Ascending aorta (tissue), 2 donors: ENCODE measurements at regions not wholly inside any gene's neighbourhood (a gene's known extent, or its start where the extent isn't known, plus 50 kb on each side); places are given as distances from the start of the nearest gene placed in this dataset.

Experiments
- DNase-seq, 2 donors: peaks; one replicate each; pipeline ENCODE4 v3.0.0-alpha.2; 2019; ENCODE audit warnings: low spot score in 2 of 2
- H3K27ac ChIP-seq, 2 donors: fragments of 200-600 bp; sonication (generic); one replicate each; pipeline ENCODE4 v1.5.1; 2016 to 2017; ENCODE audit warnings: mild to moderate bottlenecking in 1 of 2
- H3K27me3 ChIP-seq: fragments of 200-600 bp; sonication (generic); one replicate; pipeline ENCODE4 v1.5.1; 2017
- H3K36me3 ChIP-seq, 2 donors: fragments of 200-600 bp; sonication (generic); one replicate each; pipeline ENCODE4 v1.5.1; 2016
- H3K4me1 ChIP-seq, 2 donors: fragments of 200-600 bp; sonication (generic); one replicate each; pipeline ENCODE4 v1.5.1; 2016 to 2017; ENCODE audit warnings: mild to moderate bottlenecking in 1 of 2
- H3K4me3 ChIP-seq, 2 donors: fragments of 200-600 bp; sonication (generic); one replicate each; pipeline ENCODE4 v1.5.1; 2016 to 2017; ENCODE audit warnings: mild to moderate bottlenecking in 1 of 2
- H3K9me3 ChIP-seq, 2 donors: fragments of 200-600 bp; sonication (generic); one replicate each; pipeline ENCODE4 v1.5.1; 2016
- intact Hi-C: fragments of 100-400 bp; cut with DNase I; formaldehyde crosslinking; loops from one replicate; pipeline ENCODE4 v1.15.1; 2023
- TF ChIP-seq, protein P1 (sequence below), 3 experiments: fragments of 200-600 bp in 2 of 3; fragments of 450-650 bp in 1 of 3; sonication (generic) in 2 of 3; IDR thresholded peaks; one replicate each; pipeline ENCODE4 v1.5.1; 2016 to 2019; ENCODE audit warnings: antibody characterized with exemption in 3 of 3, mild to moderate bottlenecking in 1 of 3, moderate library complexity in 1 of 3

- no peaks in the 10 kb centered on the region for H3K9me3 ChIP-seq
- H3K36me3 ChIP-seq: no peaks in the 10 kb centered on the region
- no peaks in the 10 kb centered on the region for H3K4me1 ChIP-seq
- intact Hi-C loops: no loop called here
- no peak for DNase-seq
- TF ChIP-seq, protein P1, sequence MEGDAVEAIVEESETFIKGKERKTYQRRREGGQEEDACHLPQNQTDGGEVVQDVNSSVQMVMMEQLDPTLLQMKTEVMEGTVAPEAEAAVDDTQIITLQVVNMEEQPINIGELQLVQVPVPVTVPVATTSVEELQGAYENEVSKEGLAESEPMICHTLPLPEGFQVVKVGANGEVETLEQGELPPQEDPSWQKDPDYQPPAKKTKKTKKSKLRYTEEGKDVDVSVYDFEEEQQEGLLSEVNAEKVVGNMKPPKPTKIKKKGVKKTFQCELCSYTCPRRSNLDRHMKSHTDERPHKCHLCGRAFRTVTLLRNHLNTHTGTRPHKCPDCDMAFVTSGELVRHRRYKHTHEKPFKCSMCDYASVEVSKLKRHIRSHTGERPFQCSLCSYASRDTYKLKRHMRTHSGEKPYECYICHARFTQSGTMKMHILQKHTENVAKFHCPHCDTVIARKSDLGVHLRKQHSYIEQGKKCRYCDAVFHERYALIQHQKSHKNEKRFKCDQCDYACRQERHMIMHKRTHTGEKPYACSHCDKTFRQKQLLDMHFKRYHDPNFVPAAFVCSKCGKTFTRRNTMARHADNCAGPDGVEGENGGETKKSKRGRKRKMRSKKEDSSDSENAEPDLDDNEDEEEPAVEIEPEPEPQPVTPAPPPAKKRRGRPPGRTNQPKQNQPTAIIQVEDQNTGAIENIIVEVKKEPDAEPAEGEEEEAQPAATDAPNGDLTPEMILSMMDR (IDR thresholded peaks at IDR 0.05): no peak
- H3K27ac ChIP-seq: no peak overlapping the region
- H3K4me3 ChIP-seq: no peak overlapping the region
- no peaks in the 10 kb centered on the region for H3K27me3 ChIP-seq
These were observed 245.8 kb upstream of the NBEA start for GRCh38 chr13:34696296-34696695.

DNA sequence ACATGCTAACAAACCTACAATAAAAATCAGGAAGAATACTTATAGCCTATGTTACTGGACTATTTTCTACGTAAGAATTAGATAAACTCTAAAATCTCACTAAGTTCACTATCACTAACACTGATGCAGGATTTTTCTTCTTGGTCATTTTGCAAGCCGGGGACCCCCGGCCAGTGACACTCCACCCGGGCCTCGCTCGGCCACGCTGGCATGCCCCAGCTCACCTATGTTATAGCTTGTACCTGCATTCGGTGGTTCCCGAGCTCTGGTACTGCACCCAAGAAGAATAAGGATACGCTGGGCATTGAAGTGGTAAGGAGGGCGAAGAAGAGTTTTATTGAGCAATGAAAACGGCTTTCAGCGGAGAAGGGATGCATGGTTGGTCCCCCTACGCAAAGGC is 245.3 kb upstream of the NBEA start:
- Histone ChIP-seq H3K27ac (no peak overlapping the region), H3K27me3 (no peaks in the 10 kb centered on the region), H3K4me1 (no peaks in the 10 kb centered on the region), H3K9me3 (no peaks in the 10 kb centered on the region), H3K36me3 (no peaks in the 10 kb centered on the region), H3K4me3 (no peak overlapping the region)
- TF ChIP-seq, protein P1 (IDR thresholded peaks at IDR 0.05): no peak
- intact Hi-C loops: no loop called here
- no peak for DNase-seq

GRCh38 chr13:34698945-34699344 is 243.1 kb upstream of the NBEA start:
- H3K27me3 ChIP-seq: no peaks in the 10 kb centered on the region
- TF ChIP-seq, protein P1 (IDR thresholded peaks at IDR 0.05): no peak
- intact Hi-C loops: no loop called here

DNA sequence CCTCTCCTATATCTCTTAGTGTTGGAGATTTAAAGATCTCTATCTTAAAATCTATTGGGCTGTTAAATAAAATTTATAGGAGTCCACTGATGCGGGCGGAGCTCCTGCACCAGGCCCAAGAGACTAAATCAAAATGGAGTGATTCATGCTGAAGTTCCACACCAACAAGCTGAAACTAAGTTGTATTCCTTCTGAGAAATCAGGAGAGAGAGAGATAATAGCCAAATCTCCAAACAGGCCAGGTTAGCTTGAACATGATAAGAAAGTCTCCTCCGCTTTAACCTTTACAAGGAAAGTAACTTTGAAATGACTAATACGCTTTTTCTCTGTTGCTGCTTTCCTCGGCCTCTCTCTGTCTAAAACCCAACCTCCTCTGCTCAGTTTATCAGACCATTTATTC is 241.9 kb upstream of the NBEA start:
- no peaks in the 10 kb centered on the region for H3K27me3 ChIP-seq
- intact Hi-C loops: no loop called here
- no peaks in the 10 kb centered on the region for H3K36me3 ChIP-seq
- H3K9me3 ChIP-seq: no peaks in the 10 kb centered on the region
- TF ChIP-seq, protein P1 (IDR thresholded peaks at IDR 0.05): no peak
- H3K4me3 ChIP-seq: no peak overlapping the region
- no peak overlapping the region for H3K27ac ChIP-seq
- no peak for DNase-seq
- H3K4me1 ChIP-seq: no peaks in the 10 kb centered on the region

More at GRCh38 chr13:34698945-34699344, 243.1 kb upstream of the NBEA start:
- Histone ChIP-seq H3K4me3 (no peak overlapping the region), H3K4me1 (no peaks in the 10 kb centered on the region), H3K9me3 (no peaks in the 10 kb centered on the region), H3K36me3 (no peaks in the 10 kb centered on the region), H3K27ac (no peak overlapping the region)
- DNase-seq: no peak

- Histone ChIP-seq H3K36me3 (no peaks in the 10 kb centered on the region), H3K27me3 (no peaks in the 10 kb centered on the region), H3K4me1 (no peaks in the 10 kb centered on the region), H3K4me3 (no peak overlapping the region), H3K9me3 (no peaks in the 10 kb centered on the region), H3K27ac (no peak overlapping the region)
- TF ChIP-seq, protein P1 (IDR thresholded peaks at IDR 0.05): no peak
- no peak for DNase-seq
- intact Hi-C loops: no loop called here
These were observed 240.2 kb upstream of the NBEA start for GRCh38 chr13:34701919-34702318.
